ENCODE measurements at regions not wholly inside any gene's neighbourhood (a gene's known extent, or its start where the extent isn't known, plus 50 kb on each side); places are given as distances from the start of the nearest gene placed in this dataset.
"Not testable (repeated sequence)": the region's sequence is repeated elsewhere in the genome, so short reads cannot be mapped to it uniquely, and the experiment has no call there.

GRCh38 chr16:16672180-16672812 lies 293.4 kb downstream of the NPIPA7 start:
- H3K27ac Mint-ChIP-seq (ENCODE audit: unreplicated experiment); H3K9me3 Mint-ChIP-seq (ENCODE audit: unreplicated experiment); H3K9ac ChIP-seq (ENCODE audit: low read length); DNase-seq (ENCODE audit: low read depth); H3K9me3 ChIP-seq (ENCODE audit: insufficient read depth, low read depth, low read length); H3K4me2 ChIP-seq (ENCODE audit: low read length); H3K4me1 ChIP-seq (ENCODE audit: insufficient read depth, low read length); H3K4me3 ChIP-seq (ENCODE audit: insufficient read depth, low read depth, low read length); H3K79me2 ChIP-seq (ENCODE audit: insufficient read depth, low read length); H4K20me1 ChIP-seq (ENCODE audit: insufficient read depth, low read length); H3K4me3 Mint-ChIP-seq (ENCODE audit: unreplicated experiment); H3K27me3 ChIP-seq (ENCODE audit: insufficient read depth, low read length); H3K36me3 ChIP-seq (ENCODE audit: insufficient read depth, low read length); H3K4me1 Mint-ChIP-seq (ENCODE audit: low read depth, unreplicated experiment); H3K27ac ChIP-seq (ENCODE audit: low read depth, low read length); H2AFZ ChIP-seq (ENCODE audit: low read depth, low read length); H3K36me3 Mint-ChIP-seq (ENCODE audit: low read depth, unreplicated experiment); FAIRE-seq; H3K27me3 Mint-ChIP-seq (ENCODE audit: low read depth, unreplicated experiment): not testable (repeated sequence)

GRCh38 chr16:16674820-16675219 lies 295.9 kb downstream of the NPIPA7 start:
- not testable (repeated sequence) for H3K4me3 Mint-ChIP-seq (ENCODE audit: unreplicated experiment); H3K79me2 ChIP-seq (ENCODE audit: insufficient read depth, low read length); H3K4me3 ChIP-seq (ENCODE audit: insufficient read depth, low read depth, low read length); H3K9me3 Mint-ChIP-seq (ENCODE audit: unreplicated experiment); H3K4me1 ChIP-seq (ENCODE audit: insufficient read depth, low read length); H3K27me3 ChIP-seq (ENCODE audit: insufficient read depth, low read length); H2AFZ ChIP-seq (ENCODE audit: low read depth, low read length); H3K36me3 ChIP-seq (ENCODE audit: insufficient read depth, low read length); H3K9me3 ChIP-seq (ENCODE audit: insufficient read depth, low read depth, low read length); H3K4me1 Mint-ChIP-seq (ENCODE audit: low read depth, unreplicated experiment); DNase-seq (ENCODE audit: low read depth); H3K27ac Mint-ChIP-seq (ENCODE audit: unreplicated experiment); H3K27me3 Mint-ChIP-seq (ENCODE audit: low read depth, unreplicated experiment); FAIRE-seq; H3K36me3 Mint-ChIP-seq (ENCODE audit: low read depth, unreplicated experiment); H4K20me1 ChIP-seq (ENCODE audit: insufficient read depth, low read length); H3K4me2 ChIP-seq (ENCODE audit: low read length); H3K27ac ChIP-seq (ENCODE audit: low read depth, low read length); H3K9ac ChIP-seq (ENCODE audit: low read length)

- not testable (repeated sequence) for H3K9me3 ChIP-seq (ENCODE audit: insufficient read depth, low read depth, low read length); H3K36me3 ChIP-seq (ENCODE audit: insufficient read depth, low read length); H3K27me3 Mint-ChIP-seq (ENCODE audit: low read depth, unreplicated experiment); H2AFZ ChIP-seq (ENCODE audit: low read depth, low read length); H3K4me3 ChIP-seq (ENCODE audit: insufficient read depth, low read depth, low read length); H3K9me3 Mint-ChIP-seq (ENCODE audit: unreplicated experiment); H3K27ac Mint-ChIP-seq (ENCODE audit: unreplicated experiment); H3K4me3 Mint-ChIP-seq (ENCODE audit: unreplicated experiment); H3K27ac ChIP-seq (ENCODE audit: low read depth, low read length); H4K20me1 ChIP-seq (ENCODE audit: insufficient read depth, low read length); H3K27me3 ChIP-seq (ENCODE audit: insufficient read depth, low read length); H3K4me2 ChIP-seq (ENCODE audit: low read length); H3K4me1 ChIP-seq (ENCODE audit: insufficient read depth, low read length); FAIRE-seq; H3K79me2 ChIP-seq (ENCODE audit: insufficient read depth, low read length); DNase-seq (ENCODE audit: low read depth); H3K4me1 Mint-ChIP-seq (ENCODE audit: low read depth, unreplicated experiment); H3K9ac ChIP-seq (ENCODE audit: low read length); H3K36me3 Mint-ChIP-seq (ENCODE audit: low read depth, unreplicated experiment)
These were observed 342.9 kb downstream of the NPIPA7 start for GRCh38 chr16:16721849-16722248.

- not testable (repeated sequence) for H3K9me3 Mint-ChIP-seq (ENCODE audit: unreplicated experiment); H3K9ac ChIP-seq (ENCODE audit: low read length); H3K4me1 Mint-ChIP-seq (ENCODE audit: low read depth, unreplicated experiment); H3K36me3 ChIP-seq (ENCODE audit: insufficient read depth, low read length); H4K20me1 ChIP-seq (ENCODE audit: insufficient read depth, low read length); DNase-seq (ENCODE audit: low read depth); H3K4me2 ChIP-seq (ENCODE audit: low read length); H3K79me2 ChIP-seq (ENCODE audit: insufficient read depth, low read length); H3K4me1 ChIP-seq (ENCODE audit: insufficient read depth, low read length); H3K9me3 ChIP-seq (ENCODE audit: insufficient read depth, low read depth, low read length); FAIRE-seq; H3K36me3 Mint-ChIP-seq (ENCODE audit: low read depth, unreplicated experiment); H3K4me3 ChIP-seq (ENCODE audit: insufficient read depth, low read depth, low read length); H3K27me3 ChIP-seq (ENCODE audit: insufficient read depth, low read length); H3K27me3 Mint-ChIP-seq (ENCODE audit: low read depth, unreplicated experiment); H3K27ac Mint-ChIP-seq (ENCODE audit: unreplicated experiment); H3K27ac ChIP-seq (ENCODE audit: low read depth, low read length); H3K4me3 Mint-ChIP-seq (ENCODE audit: unreplicated experiment); H2AFZ ChIP-seq (ENCODE audit: low read depth, low read length)
These were observed 343.7 kb downstream of the NPIPA7 start for GRCh38 chr16:16722666-16723065.

- not testable (repeated sequence) for DNase-seq (ENCODE audit: low read depth); H3K79me2 ChIP-seq (ENCODE audit: insufficient read depth, low read length); H3K27me3 Mint-ChIP-seq (ENCODE audit: low read depth, unreplicated experiment)
These were observed 345.0 kb downstream of the NPIPA7 start for GRCh38 chr16:16723819-16724519.

GRCh38 chr16:16727048-16727447 lies 348.1 kb downstream of the NPIPA7 start:
- FAIRE-seq, result not testable (repeated sequence)

More at GRCh38 chr16:16723819-16724519, 345.0 kb downstream of the NPIPA7 start:
- not testable (repeated sequence) for FAIRE-seq; H3K4me1 Mint-ChIP-seq (ENCODE audit: low read depth, unreplicated experiment); H3K36me3 Mint-ChIP-seq (ENCODE audit: low read depth, unreplicated experiment); H3K9me3 ChIP-seq (ENCODE audit: insufficient read depth, low read depth, low read length); H3K36me3 ChIP-seq (ENCODE audit: insufficient read depth, low read length); H3K4me1 ChIP-seq (ENCODE audit: insufficient read depth, low read length); H3K9ac ChIP-seq (ENCODE audit: low read length); H3K4me2 ChIP-seq (ENCODE audit: low read length); H3K27me3 ChIP-seq (ENCODE audit: insufficient read depth, low read length); H3K4me3 ChIP-seq (ENCODE audit: insufficient read depth, low read depth, low read length); H4K20me1 ChIP-seq (ENCODE audit: insufficient read depth, low read length); H3K4me3 Mint-ChIP-seq (ENCODE audit: unreplicated experiment); H3K27ac Mint-ChIP-seq (ENCODE audit: unreplicated experiment); H3K27ac ChIP-seq (ENCODE audit: low read depth, low read length); H2AFZ ChIP-seq (ENCODE audit: low read depth, low read length); H3K9me3 Mint-ChIP-seq (ENCODE audit: unreplicated experiment)

More at GRCh38 chr16:16727048-16727447, 348.1 kb downstream of the NPIPA7 start:
- not testable (repeated sequence) for H3K27ac Mint-ChIP-seq (ENCODE audit: unreplicated experiment); H3K9me3 Mint-ChIP-seq (ENCODE audit: unreplicated experiment); H3K4me1 ChIP-seq (ENCODE audit: insufficient read depth, low read length); H3K4me3 ChIP-seq (ENCODE audit: insufficient read depth, low read depth, low read length); H3K36me3 ChIP-seq (ENCODE audit: insufficient read depth, low read length); H3K36me3 Mint-ChIP-seq (ENCODE audit: low read depth, unreplicated experiment); H3K4me2 ChIP-seq (ENCODE audit: low read length); H3K27ac ChIP-seq (ENCODE audit: low read depth, low read length); H4K20me1 ChIP-seq (ENCODE audit: insufficient read depth, low read length); H3K27me3 Mint-ChIP-seq (ENCODE audit: low read depth, unreplicated experiment); H3K9me3 ChIP-seq (ENCODE audit: insufficient read depth, low read depth, low read length); H3K79me2 ChIP-seq (ENCODE audit: insufficient read depth, low read length); H3K27me3 ChIP-seq (ENCODE audit: insufficient read depth, low read length); H3K9ac ChIP-seq (ENCODE audit: low read length); H2AFZ ChIP-seq (ENCODE audit: low read depth, low read length); H3K4me3 Mint-ChIP-seq (ENCODE audit: unreplicated experiment); DNase-seq (ENCODE audit: low read depth); H3K4me1 Mint-ChIP-seq (ENCODE audit: low read depth, unreplicated experiment)

Data from astrocyte (in vitro differentiated cells and primary cell).